Endothelial cell of umbilical vein (primary cell): ENCODE measurements at regions not wholly inside any gene's neighbourhood (a gene's known extent, or its start where the extent isn't known, plus 50 kb on each side); places are given as distances from the start of the nearest gene placed in this dataset.

Experiments
- BruUV-seq: library from RNA; stranded (reverse); fragments of 400-500 nt; replicated peaks from 2 replicates; lab custom pipeline; 2021; lab: Mats Ljungman, UMichigan
- CTCF ChIA-PET: fragments of 300-600, 350-600 bp; sonication (Branson Sonifier 250); formaldehyde crosslinking; loops from one replicate; lab custom pipeline; 2021; ENCODE audit warnings: antibody characterized with exemption, inconsistent platforms; lab: Charles Lee
- POLR2A ChIA-PET: fragments of 300-600, 350-600 bp; sonication (Branson Sonifier 250); formaldehyde crosslinking; loops from one replicate; lab custom pipeline; 2021; ENCODE audit warnings: antibody characterized with exemption, inconsistent platforms; lab: Charles Lee
- DNase-seq: peaks from one replicate; pipeline ENCODE4 v3.0.0-alpha.2; 2011; ENCODE audit warnings: low read depth, low spot score
- FAIRE-seq: peaks from 2 replicates; lab custom pipeline; 2011; peaks lifted over from hg19 to GRCh38; lab: Jason Lieb, UNC
- H2AFZ ChIP-seq: 2 replicates; pipeline ENCODE4 v1.6.0; 2012; ENCODE audit warnings: low read depth, low read length, control low read depth, inconsistent platforms
- H3K27ac ChIP-seq: 2 replicates; pipeline ENCODE4 v1.5.1; 2011; ENCODE audit warnings: low read depth, mild to moderate bottlenecking, control low read depth, low read length, moderate library complexity; ENCODE audit not compliant: insufficient read depth
- H3K27me3 ChIP-seq, 2 experiments: 2 replicates each; pipeline versions ENCODE4 v1.6.0 to v1.6.1; 2011; ENCODE audit warnings: low read length in 2 of 2, mixed read lengths in 1 of 2; ENCODE audit not compliant: control insufficient read depth in 2 of 2, insufficient read depth in 2 of 2
- H3K36me3 ChIP-seq, 2 experiments: 2 replicates in 1 of 2; 3 replicates in 1 of 2; pipeline ENCODE4 v1.5.1; 2011; ENCODE audit warnings: low read length in 2 of 2, mild to moderate bottlenecking in 1 of 2, moderate library complexity in 1 of 2; ENCODE audit not compliant: control insufficient read depth in 2 of 2, insufficient read depth in 2 of 2; ENCODE audit errors: extremely low read depth in 1 of 2
- H3K4me1 ChIP-seq: 3 replicates; pipeline ENCODE4 v1.5.1; 2011; ENCODE audit warnings: mild to moderate bottlenecking, low read length; ENCODE audit not compliant: control insufficient read depth, insufficient read depth; ENCODE audit errors: extremely low read depth
- H3K4me2 ChIP-seq: 2 replicates; pipeline ENCODE4 v1.6.1; 2011; ENCODE audit warnings: low read length, control low read depth, mixed read lengths; ENCODE audit not compliant: insufficient read depth
- H3K4me3 ChIP-seq, 3 experiments: fragments of 200-600 bp in 1 of 3; sonication (generic), shearing (Covaris generic) in 1 of 3; replicated peaks in 1 of 3; 2 replicates each; pipeline ENCODE4 v1.5.1; 2011 to 2016; ENCODE audit warnings: control low read depth in 3 of 3, low read length in 3 of 3, mild to moderate bottlenecking in 2 of 3, inconsistent platforms in 1 of 3, low read depth in 1 of 3, moderate library complexity in 1 of 3; ENCODE audit not compliant: insufficient read depth in 1 of 3
- H3K79me2 ChIP-seq: 2 replicates; pipeline ENCODE4 v1.6.0; 2012; ENCODE audit warnings: low read length, inconsistent platforms; ENCODE audit not compliant: control insufficient read depth, insufficient read depth
- H3K9ac ChIP-seq: replicated peaks from 2 replicates; pipeline ENCODE3; 2011; ENCODE audit warnings: low read length, control low read depth; ENCODE audit not compliant: insufficient read depth; ENCODE audit errors: extremely low read depth
- H3K9me1 ChIP-seq: replicated peaks from 3 replicates; pipeline ENCODE4 v1.6.0; 2011; ENCODE audit warnings: mild to moderate bottlenecking, low read length; ENCODE audit not compliant: control insufficient read depth, insufficient read depth; ENCODE audit errors: extremely low read depth
- H3K9me3 ChIP-seq: replicated peaks from 2 replicates; pipeline ENCODE4 v1.5.1; 2012; ENCODE audit warnings: low read length, inconsistent platforms; ENCODE audit not compliant: control insufficient read depth, insufficient read depth
- H4K20me1 ChIP-seq: replicated peaks from 2 replicates; pipeline ENCODE3; 2011; ENCODE audit warnings: mild to moderate bottlenecking, low read length; ENCODE audit not compliant: control insufficient read depth, insufficient read depth; ENCODE audit errors: extremely low read depth
- CTCF ChIP-seq, 2 donors: IDR thresholded peaks; 1 replicate in 1 of 2; 2 replicates in 1 of 2; pipeline ENCODE4 v1.5.1; 2011; ENCODE audit warnings: low read length in 2 of 2, mild to moderate bottlenecking in 2 of 2, moderate library complexity in 2 of 2, control low read depth in 1 of 2, inconsistent platforms in 1 of 2, low read depth in 1 of 2; ENCODE audit not compliant: insufficient read depth in 1 of 2; ENCODE audit errors: extremely low read depth in 1 of 2
- EZH2 ChIP-seq: IDR thresholded peaks from 2 replicates; pipeline ENCODE4 v1.6.1; 2012; ENCODE audit warnings: borderline replicate concordance, low read depth, mild to moderate bottlenecking, moderate library complexity, low read length, inconsistent platforms; ENCODE audit not compliant: severe bottlenecking
- FOS ChIP-seq: IDR thresholded peaks from 2 replicates; pipeline ENCODE4 v1.6.1; 2011; ENCODE audit warnings: mild to moderate bottlenecking, low read length, moderate library complexity, borderline replicate concordance; ENCODE audit not compliant: insufficient read depth
- GATA2 ChIP-seq: IDR thresholded peaks from 2 replicates; pipeline ENCODE4 v1.7.0; 2011; ENCODE audit warnings: low read depth, mild to moderate bottlenecking, moderate library complexity, mixed read lengths, low read length; ENCODE audit not compliant: insufficient read length, insufficient read depth
- JUN ChIP-seq: IDR thresholded peaks from 2 replicates; pipeline ENCODE4 v1.6.1; 2011; ENCODE audit warnings: borderline replicate concordance, low read depth; ENCODE audit not compliant: insufficient read length, insufficient read depth
- MAX ChIP-seq: IDR thresholded peaks from 2 replicates; pipeline ENCODE4 v1.6.1; 2011; ENCODE audit not compliant: insufficient read depth, insufficient read length
- MYC ChIP-seq: IDR thresholded peaks from one replicate; pipeline ENCODE4 v1.6.1; 2011; ENCODE audit warnings: mild to moderate bottlenecking, low read depth, low read length
- POLR2A ChIP-seq: IDR thresholded peaks from 2 replicates; pipeline ENCODE4 v1.6.1; 2012; ENCODE audit warnings: low read depth, mild to moderate bottlenecking, control low read depth, low read length
- POLR2AphosphoS5 ChIP-seq: IDR thresholded peaks from 2 replicates; pipeline ENCODE4 v1.6.1; 2012; ENCODE audit warnings: low read depth, mild to moderate bottlenecking, control low read depth, low read length, moderate library complexity; ENCODE audit not compliant: insufficient read depth
- dilution Hi-C: fragments of 300-500 bp; cut with MboI; formaldehyde crosslinking; loops from one replicate; pipeline ENCODE4 v1.15.0; 2019; ENCODE audit warnings: low sequenced_read_pairs; ENCODE audit not compliant: extremely low pct_ligation_motif_present
- intact Hi-C: fragments of 100-400 bp; cut with micrococcal nuclease; formaldehyde crosslinking; loops from one replicate; pipeline ENCODE4 v1.10.0; 2022

GRCh38 chr4:11687727-11688126 is 259.0 kb upstream of the HS3ST1 start:
- no TSS peak for BruUV-seq
- no peak overlapping the region for H3K27ac ChIP-seq
- intact Hi-C loops, result no loop called here
- H2AFZ ChIP-seq, result no peak overlapping the region
- ChIA-PET POLR2A (no interaction called here), CTCF (interaction anchor here (0.9 kb wide), 1 partner anchor 258 kb away, joined by 3 read pairs; no protein-coding TSS in a partner anchor)
- H3K4me2 ChIP-seq, result no peak overlapping the region
- dilution Hi-C loops, result no loop called here
- no peaks in the 10 kb centered on the region for H3K9me1 ChIP-seq
- no peaks in the 10 kb centered on the region for H4K20me1 ChIP-seq
- H3K4me3 ChIP-seq, result no peak overlapping the region
- TF ChIP-seq GATA2 (no peak), EZH2 (no peak), FOS (no peak), JUN (no peak), MAX (no peak), CTCF (IDR thresholded peaks at IDR 0.05; ENCODE audit: extremely low read depth in 1 of 2, insufficient read depth in 1 of 2, low read depth in 1 of 2, low read length in 2 of 2) (no peak), POLR2AphosphoS5 (no peak), POLR2A (no peak), MYC (no peak)
- H3K27me3 ChIP-seq, result no peaks in the 10 kb centered on the region
- no peaks in the 10 kb centered on the region for H3K36me3 ChIP-seq
- no peaks in the 10 kb centered on the region for H3K79me2 ChIP-seq
- DNase-seq, result no peak
- no peak overlapping the region for H3K9ac ChIP-seq
- no peaks in the 10 kb centered on the region for H3K9me3 ChIP-seq
- H3K4me1 ChIP-seq, result peaks cover 22% of the 10 kb centered on the region
- FAIRE-seq, result no peak
